ENCODE measurements at regions not wholly inside any gene's neighbourhood (a gene's known extent, or its start where the extent isn't known, plus 50 kb on each side); places are given as distances from the start of the nearest gene placed in this dataset.

- FAIRE-seq (no peak), DNase-seq (ENCODE audit: insufficient read length, low spot score) (no peak)
- TF ChIP-seq TAF1 (IDR thresholded peaks at IDR 0.05; ENCODE audit: low read depth, low read length) = no peak
- no peak for TF ChIP-seq POU2F2 (IDR thresholded peaks at IDR 0.05; ENCODE audit: low read depth, low read length)
- TF ChIP-seq POLR2AphosphoS5 (IDR thresholded peaks at IDR 0.05; ENCODE audit: low read depth, low read length) = no peak
- TF ChIP-seq PAX5 (IDR thresholded peaks at IDR 0.05; ENCODE audit: insufficient read depth, low read length, severe bottlenecking) = no peak
- no peak for TF ChIP-seq SPI1 (IDR thresholded peaks at IDR 0.05; ENCODE audit: low read depth, low read length)
- no peak for TF ChIP-seq POLR2A (IDR thresholded peaks at IDR 0.05; ENCODE audit: low read depth, low read length)
Measured at GRCh38 chr10:128817636-128818035, 649.4 kb upstream of the MGMT start.

- no peak for DNase-seq (ENCODE audit: insufficient read length, low spot score)
- no peak for FAIRE-seq
- no peak for TF ChIP-seq POU2F2 (IDR thresholded peaks at IDR 0.05; ENCODE audit: low read depth, low read length)
- no peak for TF ChIP-seq POLR2AphosphoS5 (IDR thresholded peaks at IDR 0.05; ENCODE audit: low read depth, low read length)
- TF ChIP-seq TAF1 (IDR thresholded peaks at IDR 0.05; ENCODE audit: low read depth, low read length) = no peak
- no peak for TF ChIP-seq POLR2A (IDR thresholded peaks at IDR 0.05; ENCODE audit: low read depth, low read length)
Measured at GRCh38 chr10:128820663-128821062, 646.4 kb upstream of the MGMT start.

DNA sequence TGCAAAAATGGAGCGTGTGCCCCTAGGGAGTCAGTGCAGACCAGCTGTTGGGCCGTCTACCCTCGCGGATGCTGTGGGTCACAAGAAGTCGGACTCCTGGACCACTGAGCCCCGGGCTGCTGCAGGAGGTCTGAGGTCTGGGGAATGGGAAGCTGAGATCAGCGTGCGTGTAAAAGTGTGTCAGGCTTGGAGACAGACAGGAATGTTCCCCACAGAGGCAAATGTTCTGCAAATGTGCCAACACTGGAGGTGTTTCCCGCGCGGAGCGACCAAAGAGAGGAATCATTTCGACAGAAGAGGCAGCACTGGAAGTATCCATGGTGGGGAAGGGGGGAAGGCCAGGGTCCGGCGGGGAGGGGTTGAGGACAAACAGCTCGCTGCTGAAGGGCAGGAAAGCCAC lies 643.8 kb upstream of the MGMT start:
- TF ChIP-seq SPI1 (IDR thresholded peaks at IDR 0.05; ENCODE audit: low read depth, low read length) = no peak
- no peak for TF ChIP-seq PAX5 (IDR thresholded peaks at IDR 0.05; ENCODE audit: insufficient read depth, low read length, severe bottlenecking)
- TF ChIP-seq TAF1 (IDR thresholded peaks at IDR 0.05; ENCODE audit: low read depth, low read length) = no peak
- no peak for TF ChIP-seq POLR2A (IDR thresholded peaks at IDR 0.05; ENCODE audit: low read depth, low read length)
- TF ChIP-seq POLR2AphosphoS5 (IDR thresholded peaks at IDR 0.05; ENCODE audit: low read depth, low read length) = no peak
- TF ChIP-seq POU2F2 (IDR thresholded peaks at IDR 0.05; ENCODE audit: low read depth, low read length) = no peak
- FAIRE-seq (no peak), DNase-seq (ENCODE audit: insufficient read length, low spot score) (no peak)

DNA sequence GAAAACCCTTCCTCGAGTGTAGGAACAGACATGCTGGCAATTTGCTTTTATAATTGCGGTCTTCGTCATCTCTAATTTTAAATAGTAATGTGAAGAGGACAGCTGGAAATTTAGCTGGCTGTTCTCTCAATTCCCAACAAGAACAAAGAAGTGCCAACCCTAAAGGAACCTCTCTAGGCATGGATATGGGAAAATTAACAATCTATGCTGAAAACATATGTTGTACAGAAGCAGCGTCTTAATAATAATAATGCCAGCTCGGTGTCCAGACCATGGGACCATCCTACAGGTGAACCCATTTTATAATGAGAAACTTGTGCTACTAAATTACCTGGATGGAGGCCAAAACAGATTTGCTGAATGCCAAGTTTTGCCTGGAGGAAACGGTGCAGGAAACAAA lies 641.4 kb upstream of the MGMT start:
- TF ChIP-seq TAF1 (IDR thresholded peaks at IDR 0.05; ENCODE audit: low read depth, low read length) = no peak
- TF ChIP-seq POLR2AphosphoS5 (IDR thresholded peaks at IDR 0.05; ENCODE audit: low read depth, low read length) = no peak
- no peak for TF ChIP-seq SPI1 (IDR thresholded peaks at IDR 0.05; ENCODE audit: low read depth, low read length)
- TF ChIP-seq POU2F2 (IDR thresholded peaks at IDR 0.05; ENCODE audit: low read depth, low read length) = no peak
- no peak for TF ChIP-seq PAX5 (IDR thresholded peaks at IDR 0.05; ENCODE audit: insufficient read depth, low read length, severe bottlenecking)
- no peak for TF ChIP-seq POLR2A (IDR thresholded peaks at IDR 0.05; ENCODE audit: low read depth, low read length)
- FAIRE-seq = no peak
- DNase-seq (ENCODE audit: insufficient read length, low spot score) = no peak

DNA sequence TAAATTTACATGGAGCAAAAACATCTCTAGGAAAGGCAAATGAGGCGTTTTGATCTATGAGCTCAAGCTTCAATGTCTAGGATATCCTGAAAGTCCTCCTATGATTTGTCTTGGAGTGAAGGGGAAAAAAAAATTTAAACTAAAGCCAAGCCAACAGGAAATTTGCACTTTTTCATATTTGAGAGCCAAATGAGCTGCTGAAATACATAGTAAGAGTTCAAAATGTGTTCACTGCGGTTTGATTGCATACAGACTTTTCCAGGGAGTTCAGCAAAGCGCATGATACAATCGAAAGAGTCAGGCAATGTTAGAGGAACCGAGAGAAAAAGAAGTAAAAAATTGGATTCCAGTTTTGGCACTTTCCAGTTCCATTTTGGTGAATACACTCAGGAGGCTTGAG lies 633.4 kb upstream of the MGMT start:
- FAIRE-seq (no peak), DNase-seq (ENCODE audit: insufficient read length, low spot score) (no peak)
- TF ChIP-seq POU2F2 (IDR thresholded peaks at IDR 0.05; ENCODE audit: low read depth, low read length) (no peak), POLR2A (IDR thresholded peaks at IDR 0.05; ENCODE audit: low read depth, low read length) (no peak), SPI1 (IDR thresholded peaks at IDR 0.05; ENCODE audit: low read depth, low read length) (no peak), PAX5 (IDR thresholded peaks at IDR 0.05; ENCODE audit: insufficient read depth, low read length, severe bottlenecking) (no peak), TAF1 (IDR thresholded peaks at IDR 0.05; ENCODE audit: low read depth, low read length) (no peak), POLR2AphosphoS5 (IDR thresholded peaks at IDR 0.05; ENCODE audit: low read depth, low read length) (no peak)

- TF ChIP-seq SPI1 (IDR thresholded peaks at IDR 0.05; ENCODE audit: low read depth, low read length) (no peak), POLR2A (IDR thresholded peaks at IDR 0.05; ENCODE audit: low read depth, low read length) (no peak), POLR2AphosphoS5 (IDR thresholded peaks at IDR 0.05; ENCODE audit: low read depth, low read length) (no peak), PAX5 (IDR thresholded peaks at IDR 0.05; ENCODE audit: insufficient read depth, low read length, severe bottlenecking) (no peak), TAF1 (IDR thresholded peaks at IDR 0.05; ENCODE audit: low read depth, low read length) (no peak), POU2F2 (IDR thresholded peaks at IDR 0.05; ENCODE audit: low read depth, low read length) (no peak)
- DNase-seq (ENCODE audit: insufficient read length, low spot score) (no peak), FAIRE-seq (no peak)
Measured at GRCh38 chr10:128835361-128835760, 631.7 kb upstream of the MGMT start.

- DNase-seq (ENCODE audit: insufficient read length, low spot score) (no peak), FAIRE-seq (no peak)
- no peak for TF ChIP-seq TAF1 (IDR thresholded peaks at IDR 0.05; ENCODE audit: low read depth, low read length)
- TF ChIP-seq PAX5 (IDR thresholded peaks at IDR 0.05; ENCODE audit: insufficient read depth, low read length, severe bottlenecking) = no peak
- TF ChIP-seq POU2F2 (IDR thresholded peaks at IDR 0.05; ENCODE audit: low read depth, low read length) = no peak
- TF ChIP-seq SPI1 (IDR thresholded peaks at IDR 0.05; ENCODE audit: low read depth, low read length) = no peak
- no peak for TF ChIP-seq POLR2AphosphoS5 (IDR thresholded peaks at IDR 0.05; ENCODE audit: low read depth, low read length)
- no peak for TF ChIP-seq POLR2A (IDR thresholded peaks at IDR 0.05; ENCODE audit: low read depth, low read length)
Measured at GRCh38 chr10:128837478-128837877, 629.6 kb upstream of the MGMT start.

DNA sequence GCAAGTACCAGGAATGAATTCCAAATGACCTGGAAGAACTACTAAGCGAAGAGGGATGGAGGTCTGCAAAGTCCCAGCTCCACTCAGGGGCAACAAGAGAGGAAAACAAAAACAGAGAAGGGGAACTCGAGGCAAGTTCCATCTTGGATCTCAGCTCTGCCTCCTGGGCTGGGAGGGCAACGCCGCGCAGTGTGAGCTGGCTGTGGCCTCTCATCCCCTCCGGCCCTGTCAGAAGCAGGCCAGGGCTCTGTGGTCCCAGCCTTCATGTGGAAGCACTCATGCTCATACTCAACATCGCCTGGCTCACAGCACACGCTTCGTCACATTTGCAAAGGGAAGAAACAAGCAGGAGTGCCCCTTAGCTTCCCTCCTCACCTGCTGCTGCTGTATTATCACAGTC lies 627.9 kb upstream of the MGMT start:
- TF ChIP-seq PAX5 (IDR thresholded peaks at IDR 0.05; ENCODE audit: insufficient read depth, low read length, severe bottlenecking) (no peak), POLR2A (IDR thresholded peaks at IDR 0.05; ENCODE audit: low read depth, low read length) (no peak), POU2F2 (IDR thresholded peaks at IDR 0.05; ENCODE audit: low read depth, low read length) (no peak), POLR2AphosphoS5 (IDR thresholded peaks at IDR 0.05; ENCODE audit: low read depth, low read length) (no peak), SPI1 (IDR thresholded peaks at IDR 0.05; ENCODE audit: low read depth, low read length) (no peak), TAF1 (IDR thresholded peaks at IDR 0.05; ENCODE audit: low read depth, low read length) (no peak)
- DNase-seq (ENCODE audit: insufficient read length, low spot score) (no peak), FAIRE-seq (no peak)

DNA sequence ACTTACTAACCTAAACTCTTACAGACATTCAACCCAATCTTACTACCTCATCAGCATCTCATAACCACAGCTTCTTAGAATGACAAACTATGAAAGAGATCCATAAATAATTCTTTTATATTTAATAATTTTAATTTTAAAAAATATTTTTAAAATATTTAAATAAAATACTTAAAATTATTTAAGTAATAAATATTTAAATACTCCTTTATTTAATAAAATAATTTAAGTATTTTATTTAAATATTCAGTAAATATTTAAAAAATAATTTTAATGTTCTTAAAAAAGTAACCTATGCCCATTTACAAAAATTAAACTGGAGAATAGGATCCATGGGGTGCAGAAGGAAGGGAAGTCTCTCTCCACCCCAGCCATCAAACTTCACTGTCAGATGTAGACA lies 627.3 kb upstream of the MGMT start:
- FAIRE-seq (no peak), DNase-seq (ENCODE audit: insufficient read length, low spot score) (no peak)
- TF ChIP-seq POLR2A (IDR thresholded peaks at IDR 0.05; ENCODE audit: low read depth, low read length) (no peak), TAF1 (IDR thresholded peaks at IDR 0.05; ENCODE audit: low read depth, low read length) (no peak), POLR2AphosphoS5 (IDR thresholded peaks at IDR 0.05; ENCODE audit: low read depth, low read length) (no peak), SPI1 (IDR thresholded peaks at IDR 0.05; ENCODE audit: low read depth, low read length) (no peak), POU2F2 (IDR thresholded peaks at IDR 0.05; ENCODE audit: low read depth, low read length) (no peak), PAX5 (IDR thresholded peaks at IDR 0.05; ENCODE audit: insufficient read depth, low read length, severe bottlenecking) (no peak)

GRCh38 chr10:128843972-128844371 lies 623.1 kb upstream of the MGMT start:
- FAIRE-seq (no peak), DNase-seq (ENCODE audit: insufficient read length, low spot score) (no peak)
- TF ChIP-seq POLR2AphosphoS5 (IDR thresholded peaks at IDR 0.05; ENCODE audit: low read depth, low read length) (no peak), PAX5 (IDR thresholded peaks at IDR 0.05; ENCODE audit: insufficient read depth, low read length, severe bottlenecking) (no peak), POU2F2 (IDR thresholded peaks at IDR 0.05; ENCODE audit: low read depth, low read length) (no peak), TAF1 (IDR thresholded peaks at IDR 0.05; ENCODE audit: low read depth, low read length) (no peak), SPI1 (IDR thresholded peaks at IDR 0.05; ENCODE audit: low read depth, low read length) (no peak), POLR2A (IDR thresholded peaks at IDR 0.05; ENCODE audit: low read depth, low read length) (no peak)

Data from GM12891 (cell line).